ENCODE measurements at regions not wholly inside any gene's neighbourhood (a gene's known extent, or its start where the extent isn't known, plus 50 kb on each side); places are given as distances from the start of the nearest gene placed in this dataset.

- no peaks in the 10 kb centered on the region for H3K9me3 ChIP-seq (replicated peaks; ENCODE audit: control insufficient read depth, insufficient read depth, low read depth, low read length)
- no peak overlapping the region for H3K4me3 ChIP-seq
- ATAC-seq (no peak), DNase-seq (ENCODE audit: extremely low read depth in 1 of 4, low spot score in 3 of 4) (no peak), FAIRE-seq (no peak)
- in situ Hi-C loops (cut with MboI) (no loop called here), intact Hi-C loops (cut with micrococcal nuclease) (no loop called here)
- no peaks in the 10 kb centered on the region for H4K20me1 ChIP-seq (replicated peaks; ENCODE audit: control insufficient read depth, insufficient read depth, low read length)
- no peak overlapping the region for H3K27ac ChIP-seq (ENCODE audit: extremely low read depth, low read depth, low read length)
- H3K9me1 ChIP-seq (ENCODE audit: control insufficient read depth, insufficient read depth, low read length): no peaks in the 10 kb centered on the region
- BruUV-seq (replicated peaks): no TSS peak
- peaks cover 0 to 15% of the 10 kb centered on the region in 2 experiments; a peak in 1 of 5 replicates for H3K27me3 ChIP-seq (ENCODE audit: control insufficient read depth in 2 of 2, insufficient read depth in 2 of 2, low read length in 2 of 2)
- WGBS (ENCODE audit: insufficient coverage, low coverage, missing lambda C conversion rate): 0% methylated on average over 6 of the region's 6 CpGs
- no peaks in the 10 kb centered on the region for H3K4me1 ChIP-seq (replicated peaks in 1 of 2; ENCODE audit: control insufficient read depth in 2 of 2, insufficient read depth in 2 of 2, low read length in 2 of 2)
- H3K79me2 ChIP-seq (ENCODE audit: control insufficient read depth, insufficient read depth, low read length): no peaks in the 10 kb centered on the region
- H3K36me3 ChIP-seq (ENCODE audit: control insufficient read depth, insufficient read depth, low read length): no peaks in the 10 kb centered on the region
- H3K4me2 ChIP-seq (ENCODE audit: insufficient read depth, low read length): no peak overlapping the region
- ChIA-PET CTCF (ENCODE audit: low intra/inter-chr PET ratio) (no interaction called here), POLR2A (no interaction called here)
- H3K9ac ChIP-seq (ENCODE audit: insufficient read depth in 1 of 2, low read depth in 2 of 2, low read length in 2 of 2): no peak overlapping the region
- TF ChIP-seq ZNF174 (CRISPR knock-in tag; IDR thresholded peaks at IDR 0.05) (no peak), E2F4 (CRISPR knock-in tag; IDR thresholded peaks at IDR 0.05; ENCODE audit: low read depth) (no peak), ZBTB17 (CRISPR knock-in tag; IDR thresholded peaks at IDR 0.05) (peak; percentile 79; the same call in 1 of the 2 replicates), POLR3A (IDR thresholded peaks at IDR 0.05; ENCODE audit: borderline replicate concordance, extremely low read depth, insufficient read depth, insufficient read length) (no peak), ZMIZ1 (IDR thresholded peaks at IDR 0.05; ENCODE audit: low read depth in 2 of 2, low read length in 2 of 2) (no peak), ZC3H4 (CRISPR knock-in tag; IDR thresholded peaks at IDR 0.05; ENCODE audit: borderline replicate concordance) (no peak), MLLT1 (IDR thresholded peaks at IDR 0.05) (peak in 1 of 2 experiments; percentile 76; a peak in 2 of 4 replicates), NFE2L1 (tag; IDR thresholded peaks at IDR 0.05; ENCODE audit: borderline replicate concordance, low read depth) (no peak), GTF2F1 (IDR thresholded peaks at IDR 0.05; ENCODE audit: low read depth, low read length) (no peak)
- no peak overlapping the region for H2AFZ ChIP-seq (ENCODE audit: low read depth, low read length)
Observed at GRCh38 chr5:175589714-175590113, 68.2 kb upstream of the HRH2 start.
